Neural progenitor cell (in vitro differentiated cells): ENCODE measurements at regions not wholly inside any gene's neighbourhood (a gene's known extent, or its start where the extent isn't known, plus 50 kb on each side); places are given as distances from the start of the nearest gene placed in this dataset.

Experiments
- DNase-seq: peaks from one replicate; pipeline ENCODE4 v3.0.0-alpha.2; 2016; ENCODE audit warnings: low spot score
- H2AFZ ChIP-seq: fragments of 200-600 bp; sonication (generic); replicated peaks from 2 replicates; pipeline ENCODE4 v1.6.1; 2016; ENCODE audit warnings: antibody characterized with exemption
- H3F3A ChIP-seq: fragments of 200-600 bp; sonication (generic); 2 replicates; pipeline ENCODE4 v1.6.1; 2016; ENCODE audit warnings: antibody characterized with exemption, low read depth
- H3K27ac ChIP-seq: fragments of 200-600 bp; sonication (generic); 2 replicates; pipeline ENCODE4 v1.5.1; 2016; ENCODE audit warnings: mild to moderate bottlenecking
- H3K27me3 ChIP-seq: fragments of 200-600 bp; sonication (generic); 2 replicates; pipeline ENCODE4 v1.6.1; 2016; ENCODE audit warnings: mild to moderate bottlenecking, moderate library complexity
- H3K36me3 ChIP-seq: fragments of 200-600 bp; sonication (generic); 2 replicates; pipeline ENCODE4 v1.5.1; 2016
- H3K4me1 ChIP-seq: fragments of 200-600 bp; sonication (generic); 2 replicates; pipeline ENCODE4 v1.6.1; 2016; ENCODE audit warnings: mixed run types
- H3K4me2 ChIP-seq: fragments of 200-600 bp; sonication (generic); 2 replicates; pipeline ENCODE4 v1.6.1; 2016
- H3K4me3 ChIP-seq: fragments of 200-600 bp; sonication (generic); 2 replicates; pipeline ENCODE4 v1.5.1; 2016
- H3K79me2 ChIP-seq: fragments of 200-600 bp; sonication (generic); 2 replicates; pipeline ENCODE4 v1.6.1; 2016; ENCODE audit warnings: low read depth
- H3K9ac ChIP-seq: fragments of 200-600 bp; sonication (generic); 2 replicates; pipeline ENCODE4 v1.6.1; 2016
- H3K9me3 ChIP-seq: fragments of 200-600 bp; sonication (generic); 2 replicates; pipeline ENCODE4 v1.5.1; 2016; ENCODE audit warnings: low read depth
- H4K20me1 ChIP-seq: fragments of 200-600 bp; sonication (generic); 2 replicates; pipeline ENCODE4 v1.6.1; 2016; ENCODE audit warnings: low read depth
- H3K27ac Mint-ChIP-seq: 3 replicates; pipeline ENCODE4 v1.8.0; 2021; ENCODE audit warnings: mixed read lengths
- H3K27me3 Mint-ChIP-seq: 2 replicates; pipeline ENCODE4 v1.8.0; 2022; ENCODE audit warnings: low read depth, mild to moderate bottlenecking, inconsistent platforms, moderate library complexity, mixed read lengths; ENCODE audit not compliant: insufficient read depth
- H3K36me3 Mint-ChIP-seq: 3 replicates; pipeline ENCODE4 v1.8.0; 2021; ENCODE audit warnings: mixed read lengths
- H3K4me1 Mint-ChIP-seq: 3 replicates; pipeline ENCODE4 v1.8.0; 2021; ENCODE audit warnings: mixed read lengths
- H3K4me3 Mint-ChIP-seq: 3 replicates; pipeline ENCODE4 v1.8.0; 2021; ENCODE audit warnings: mild to moderate bottlenecking, moderate library complexity, mixed read lengths
- H3K9me3 Mint-ChIP-seq: 3 replicates; pipeline ENCODE4 v1.8.0; 2020; ENCODE audit warnings: mixed read lengths
- EZH2 ChIP-seq: fragments of 200-600 bp; sonication (generic); IDR thresholded peaks from 2 replicates; pipeline ENCODE4 v1.6.1; 2017; ENCODE audit warnings: antibody characterized with exemption, mild to moderate bottlenecking, moderate library complexity
- EZH2phosphoT487 ChIP-seq: fragments of 200-600 bp; sonication (generic); IDR thresholded peaks from 2 replicates; pipeline ENCODE4 v1.6.1; 2017; ENCODE audit warnings: antibody characterized with exemption
- TF ChIP-seq, protein P1 (sequence below): fragments of 200-600 bp; sonication (generic); IDR thresholded peaks from 2 replicates; pipeline ENCODE4 v1.5.1; 2017; ENCODE audit warnings: antibody characterized with exemption, mild to moderate bottlenecking

DNA sequence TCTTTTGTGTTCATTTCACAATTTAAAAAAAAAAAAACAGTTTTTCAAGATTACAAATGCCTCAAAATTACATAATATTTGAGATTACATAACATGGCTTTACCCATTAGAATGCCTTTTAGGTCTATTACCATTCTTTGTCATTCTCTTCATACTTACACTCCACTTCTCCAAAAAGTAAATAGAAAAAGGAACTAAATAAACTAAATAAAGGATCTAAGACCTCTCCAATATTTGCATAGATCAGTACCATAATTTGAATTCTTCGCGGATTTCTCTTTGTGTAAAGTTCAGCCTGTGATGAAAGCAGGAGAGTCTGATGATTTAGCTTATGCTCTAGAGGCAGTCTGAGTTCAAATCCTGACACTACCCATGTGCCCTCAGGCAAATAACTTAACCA, 56.4 kb upstream of the C1GALT1 start:
- Histone ChIP-seq H3K79me2 (no peaks in the 10 kb centered on the region), H3F3A (no peaks in the 10 kb centered on the region), H3K9me3 (no peaks in the 10 kb centered on the region), H4K20me1 (no peaks in the 10 kb centered on the region), H3K27ac (no peak overlapping the region), H3K27me3 (no peaks in the 10 kb centered on the region), H3K36me3 (no peaks in the 10 kb centered on the region), H3K9ac (no peak overlapping the region), H3K4me1 (no peaks in the 10 kb centered on the region), H3K4me2 (no peak overlapping the region), H2AFZ (no peak overlapping the region), H3K4me3 (no peak overlapping the region)
- TF ChIP-seq, protein P1, sequence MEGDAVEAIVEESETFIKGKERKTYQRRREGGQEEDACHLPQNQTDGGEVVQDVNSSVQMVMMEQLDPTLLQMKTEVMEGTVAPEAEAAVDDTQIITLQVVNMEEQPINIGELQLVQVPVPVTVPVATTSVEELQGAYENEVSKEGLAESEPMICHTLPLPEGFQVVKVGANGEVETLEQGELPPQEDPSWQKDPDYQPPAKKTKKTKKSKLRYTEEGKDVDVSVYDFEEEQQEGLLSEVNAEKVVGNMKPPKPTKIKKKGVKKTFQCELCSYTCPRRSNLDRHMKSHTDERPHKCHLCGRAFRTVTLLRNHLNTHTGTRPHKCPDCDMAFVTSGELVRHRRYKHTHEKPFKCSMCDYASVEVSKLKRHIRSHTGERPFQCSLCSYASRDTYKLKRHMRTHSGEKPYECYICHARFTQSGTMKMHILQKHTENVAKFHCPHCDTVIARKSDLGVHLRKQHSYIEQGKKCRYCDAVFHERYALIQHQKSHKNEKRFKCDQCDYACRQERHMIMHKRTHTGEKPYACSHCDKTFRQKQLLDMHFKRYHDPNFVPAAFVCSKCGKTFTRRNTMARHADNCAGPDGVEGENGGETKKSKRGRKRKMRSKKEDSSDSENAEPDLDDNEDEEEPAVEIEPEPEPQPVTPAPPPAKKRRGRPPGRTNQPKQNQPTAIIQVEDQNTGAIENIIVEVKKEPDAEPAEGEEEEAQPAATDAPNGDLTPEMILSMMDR, result no peak
- TF ChIP-seq EZH2phosphoT487 (no peak), EZH2 (no peak)
- peaks cover under 1% of the 10 kb centered on the region for H3K4me1 Mint-ChIP-seq
- H3K27ac Mint-ChIP-seq, result no peak overlapping the region
- H3K27me3 Mint-ChIP-seq, result no peaks in the 10 kb centered on the region
- DNase-seq, result no peak
- no peak overlapping the region for H3K4me3 Mint-ChIP-seq
- no peaks in the 10 kb centered on the region for H3K36me3 Mint-ChIP-seq
- no peaks in the 10 kb centered on the region for H3K9me3 Mint-ChIP-seq

DNA sequence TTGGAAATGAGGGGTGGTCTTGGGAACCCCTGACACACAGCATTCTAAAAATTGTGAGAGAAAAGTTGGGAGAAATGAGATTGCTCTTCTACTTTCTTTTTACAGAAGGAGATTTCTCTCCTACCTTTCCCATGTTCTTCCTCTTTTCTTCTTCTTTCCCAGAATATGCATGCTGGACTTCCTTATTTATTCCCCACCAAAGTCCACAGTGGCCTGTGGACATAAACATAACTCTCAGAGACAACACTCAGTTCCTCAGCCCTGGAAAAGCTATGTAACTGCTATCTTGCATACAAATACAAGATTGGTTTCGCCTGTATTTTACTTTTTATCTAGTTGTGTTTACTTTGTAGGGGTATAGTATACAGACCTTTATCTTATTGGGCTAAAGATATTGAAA, 54.6 kb upstream of the C1GALT1 start:
- Histone ChIP-seq H2AFZ (no peak overlapping the region), H3K79me2 (no peaks in the 10 kb centered on the region), H3F3A (no peaks in the 10 kb centered on the region), H3K27me3 (no peaks in the 10 kb centered on the region), H3K4me3 (no peak overlapping the region), H3K4me1 (no peaks in the 10 kb centered on the region), H3K4me2 (no peak overlapping the region), H3K27ac (no peak overlapping the region), H4K20me1 (no peaks in the 10 kb centered on the region), H3K36me3 (no peaks in the 10 kb centered on the region), H3K9me3 (no peaks in the 10 kb centered on the region), H3K9ac (no peak overlapping the region)
- DNase-seq, result no peak
- peaks cover 4% of the 10 kb centered on the region for H3K4me1 Mint-ChIP-seq
- H3K36me3 Mint-ChIP-seq, result no peaks in the 10 kb centered on the region
- TF ChIP-seq, protein P1, result no peak
- TF ChIP-seq EZH2 (no peak), EZH2phosphoT487 (no peak)
- H3K9me3 Mint-ChIP-seq, result no peaks in the 10 kb centered on the region
- H3K4me3 Mint-ChIP-seq, result no peak overlapping the region
- no peaks in the 10 kb centered on the region for H3K27me3 Mint-ChIP-seq
- H3K27ac Mint-ChIP-seq, result no peak overlapping the region

DNA sequence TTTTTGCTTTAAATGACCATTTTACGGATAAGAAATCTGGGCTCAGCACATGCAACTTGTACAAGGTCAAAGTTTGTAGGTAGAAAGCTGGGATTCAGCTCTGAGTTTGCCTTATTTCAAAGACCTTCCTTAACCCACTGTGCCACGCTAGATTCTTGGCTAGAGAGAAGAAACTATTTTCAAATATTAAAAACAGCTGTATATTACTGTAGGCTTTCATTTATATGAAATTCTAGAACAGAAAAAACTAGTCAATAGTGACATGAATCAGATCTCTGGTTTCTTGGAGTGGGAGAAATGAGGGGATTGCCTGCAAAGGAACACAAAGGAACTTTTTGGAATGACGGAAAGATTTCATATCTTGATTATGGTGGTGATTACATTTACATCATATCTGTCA, 53.0 kb upstream of the C1GALT1 start:
- Histone ChIP-seq H3K4me2 (no peak overlapping the region), H2AFZ (no peak overlapping the region), H4K20me1 (no peaks in the 10 kb centered on the region), H3K9me3 (no peaks in the 10 kb centered on the region), H3K36me3 (no peaks in the 10 kb centered on the region), H3K9ac (no peak overlapping the region), H3K27ac (no peak overlapping the region), H3K4me3 (no peak overlapping the region), H3K79me2 (no peaks in the 10 kb centered on the region), H3K4me1 (no peaks in the 10 kb centered on the region), H3K27me3 (no peaks in the 10 kb centered on the region), H3F3A (no peaks in the 10 kb centered on the region)
- Mint-ChIP-seq H3K27ac (no peak overlapping the region), H3K4me3 (no peak overlapping the region), H3K27me3 (no peaks in the 10 kb centered on the region), H3K36me3 (no peaks in the 10 kb centered on the region), H3K9me3 (no peaks in the 10 kb centered on the region), H3K4me1 (peaks cover 4% of the 10 kb centered on the region)
- DNase-seq, result no peak
- TF ChIP-seq, protein P1, result no peak
- TF ChIP-seq EZH2, result no peak
- TF ChIP-seq EZH2phosphoT487, result no peak

DNA sequence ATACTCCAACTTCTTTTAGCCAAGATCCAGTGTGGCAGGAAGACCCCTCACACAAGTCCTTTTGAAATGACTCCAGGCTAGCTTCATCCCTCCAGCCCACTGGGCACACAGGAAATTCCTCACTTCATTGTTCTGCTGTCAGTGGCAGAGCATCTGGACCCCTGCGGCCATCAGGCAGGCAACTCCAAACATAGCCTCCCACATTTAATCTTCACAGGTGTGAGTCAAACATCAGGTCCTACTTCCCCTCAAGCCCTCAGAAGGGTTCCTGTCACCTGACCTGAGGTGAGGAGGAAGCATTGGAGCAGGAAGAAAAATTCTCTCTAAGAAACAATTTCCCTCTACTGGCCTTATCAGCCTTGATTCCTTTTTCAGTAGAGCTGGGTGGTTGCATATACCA, 51.1 kb upstream of the C1GALT1 start:
- no peak overlapping the region for H3K4me3 ChIP-seq
- no peak overlapping the region for H3K27ac ChIP-seq
- Mint-ChIP-seq H3K36me3 (no peaks in the 10 kb centered on the region), H3K9me3 (no peaks in the 10 kb centered on the region), H3K4me3 (no peak overlapping the region), H3K27ac (no peak overlapping the region), H3K4me1 (peaks cover 4% of the 10 kb centered on the region), H3K27me3 (no peaks in the 10 kb centered on the region)
- no peaks in the 10 kb centered on the region for H3K4me1 ChIP-seq
- H3K9me3 ChIP-seq, result no peaks in the 10 kb centered on the region
- no peaks in the 10 kb centered on the region for H3K79me2 ChIP-seq
- no peak overlapping the region for H3K9ac ChIP-seq
- no peak for TF ChIP-seq EZH2
- no peak for TF ChIP-seq EZH2phosphoT487
- TF ChIP-seq, protein P1, result no peak
- no peaks in the 10 kb centered on the region for H3K27me3 ChIP-seq
- no peaks in the 10 kb centered on the region for H3F3A ChIP-seq
- no peak overlapping the region for H2AFZ ChIP-seq
- H4K20me1 ChIP-seq, result no peaks in the 10 kb centered on the region
- no peak overlapping the region for H3K4me2 ChIP-seq
- DNase-seq, result peak; percentile 25
- no peaks in the 10 kb centered on the region for H3K36me3 ChIP-seq
